KMS-11 (cell line): ENCODE measurements at regions not wholly inside any gene's neighbourhood (a gene's known extent, or its start where the extent isn't known, plus 50 kb on each side); places are given as distances from the start of the nearest gene placed in this dataset.

Experiments used
- H2AFZ ChIP-seq: fragments of 200-600 bp; sonication (generic); 2 replicates; pipeline ENCODE4 v1.6.1; 2016; ENCODE audit warnings: antibody characterized with exemption, mixed run types, low read depth
- H3K27ac ChIP-seq: fragments of 200-600 bp; sonication (generic); 2 replicates; pipeline ENCODE4 v1.6.1; 2016; ENCODE audit warnings: mild to moderate bottlenecking, mixed run types
- H3K27me3 ChIP-seq: fragments of 200-600 bp; sonication (generic); 2 replicates; pipeline ENCODE4 v1.6.1; 2017; ENCODE audit warnings: mild to moderate bottlenecking, low read depth, mixed run types, moderate library complexity; ENCODE audit not compliant: insufficient read depth
- H3K36me3 ChIP-seq: fragments of 200-600 bp; sonication (generic); 2 replicates; pipeline ENCODE4 v1.6.1; 2017; ENCODE audit warnings: mild to moderate bottlenecking, mixed run types; ENCODE audit not compliant: insufficient read depth
- H3K4me1 ChIP-seq: fragments of 200-600 bp; sonication (generic); 2 replicates; pipeline ENCODE4 v1.6.1; 2016; ENCODE audit warnings: mild to moderate bottlenecking, low read depth, mixed run types; ENCODE audit not compliant: poor library complexity, severe bottlenecking
- H3K4me2 ChIP-seq: fragments of 200-600 bp; sonication (generic); 2 replicates; pipeline ENCODE4 v1.7.0; 2016; ENCODE audit warnings: mild to moderate bottlenecking, mixed run types
- H3K4me3 ChIP-seq: fragments of 200-600 bp; sonication (generic); IDR thresholded peaks from 2 replicates; pipeline ENCODE4 v1.6.1; 2017; ENCODE audit warnings: low read depth, low read length, mixed read lengths; ENCODE audit not compliant: insufficient read depth
- H3K79me2 ChIP-seq: fragments of 200-600 bp; sonication (generic); 2 replicates; pipeline ENCODE4 v1.6.1; 2016; ENCODE audit warnings: low read depth, mixed run types; ENCODE audit not compliant: insufficient read depth
- H3K9ac ChIP-seq: fragments of 200-600 bp; sonication (generic); 2 replicates; pipeline ENCODE4 v1.6.1; 2016; ENCODE audit warnings: mild to moderate bottlenecking, mixed run types
- H4K20me1 ChIP-seq: fragments of 200-600 bp; sonication (generic); 2 replicates; pipeline ENCODE4 v1.6.1; 2016; ENCODE audit warnings: mild to moderate bottlenecking, mixed run types; ENCODE audit not compliant: insufficient read depth
- TF ChIP-seq, protein P1 (sequence below): fragments of 200-600 bp; sonication (generic); conservative IDR thresholded peaks from 2 replicates; pipeline ENCODE4 v1.6.1; 2017; ENCODE audit warnings: low read depth, mild to moderate bottlenecking, antibody characterized with exemption, low read length, moderate library complexity, mixed read lengths

DNA sequence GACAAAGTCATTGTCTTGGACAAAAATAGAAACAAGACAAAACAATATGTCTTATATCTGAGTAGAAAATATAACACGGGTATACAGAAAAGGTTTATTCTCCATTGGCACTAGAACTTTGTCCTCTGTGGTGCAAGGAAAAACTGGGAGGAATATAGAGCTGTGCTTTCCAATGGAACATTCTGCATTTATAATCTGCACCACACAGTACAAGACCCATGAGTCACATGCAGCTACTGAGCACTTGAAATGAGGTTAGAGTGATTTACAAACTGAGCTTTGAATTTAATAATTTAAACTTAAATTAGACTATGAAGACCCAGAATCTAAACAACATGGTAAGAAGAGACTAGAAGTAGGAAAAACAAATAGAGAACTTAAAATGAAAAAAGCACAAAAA is 86.1 kb downstream of the RAP2A start:
- no peaks in the 10 kb centered on the region for H3K4me1 ChIP-seq
- H3K4me2 ChIP-seq = no peak overlapping the region
- no peak overlapping the region for H2AFZ ChIP-seq
- H3K27ac ChIP-seq = no peak overlapping the region
- no peaks in the 10 kb centered on the region for H3K27me3 ChIP-seq
- no peak overlapping the region for H3K4me3 ChIP-seq
- H3K79me2 ChIP-seq = no peaks in the 10 kb centered on the region
- H3K36me3 ChIP-seq = no peaks in the 10 kb centered on the region
- TF ChIP-seq, protein P1, sequence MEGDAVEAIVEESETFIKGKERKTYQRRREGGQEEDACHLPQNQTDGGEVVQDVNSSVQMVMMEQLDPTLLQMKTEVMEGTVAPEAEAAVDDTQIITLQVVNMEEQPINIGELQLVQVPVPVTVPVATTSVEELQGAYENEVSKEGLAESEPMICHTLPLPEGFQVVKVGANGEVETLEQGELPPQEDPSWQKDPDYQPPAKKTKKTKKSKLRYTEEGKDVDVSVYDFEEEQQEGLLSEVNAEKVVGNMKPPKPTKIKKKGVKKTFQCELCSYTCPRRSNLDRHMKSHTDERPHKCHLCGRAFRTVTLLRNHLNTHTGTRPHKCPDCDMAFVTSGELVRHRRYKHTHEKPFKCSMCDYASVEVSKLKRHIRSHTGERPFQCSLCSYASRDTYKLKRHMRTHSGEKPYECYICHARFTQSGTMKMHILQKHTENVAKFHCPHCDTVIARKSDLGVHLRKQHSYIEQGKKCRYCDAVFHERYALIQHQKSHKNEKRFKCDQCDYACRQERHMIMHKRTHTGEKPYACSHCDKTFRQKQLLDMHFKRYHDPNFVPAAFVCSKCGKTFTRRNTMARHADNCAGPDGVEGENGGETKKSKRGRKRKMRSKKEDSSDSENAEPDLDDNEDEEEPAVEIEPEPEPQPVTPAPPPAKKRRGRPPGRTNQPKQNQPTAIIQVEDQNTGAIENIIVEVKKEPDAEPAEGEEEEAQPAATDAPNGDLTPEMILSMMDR = no peak
- H3K9ac ChIP-seq = no peak overlapping the region
- no peaks in the 10 kb centered on the region for H4K20me1 ChIP-seq

DNA sequence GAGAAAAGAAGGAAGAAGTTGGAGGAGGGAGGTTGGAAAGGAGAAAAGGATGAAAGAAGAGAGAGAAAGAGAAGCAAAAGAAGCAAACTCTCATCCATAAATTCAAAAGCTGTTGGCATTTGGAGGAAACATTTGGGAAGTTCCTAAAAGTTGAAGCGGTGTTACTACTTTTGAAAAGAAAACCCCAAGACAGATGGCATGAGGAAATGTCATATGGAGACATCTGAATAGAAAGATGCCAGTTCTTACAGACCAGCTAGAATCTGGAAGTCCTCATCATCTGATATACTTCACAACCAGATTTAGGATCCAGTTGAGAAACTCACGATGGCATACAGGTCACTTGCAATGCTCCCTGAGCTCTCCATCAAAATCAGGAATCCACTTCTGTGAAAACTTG is 86.9 kb downstream of the RAP2A start:
- TF ChIP-seq, protein P1 = no peak
- H3K27me3 ChIP-seq = no peaks in the 10 kb centered on the region
- H3K27ac ChIP-seq = no peak overlapping the region
- H3K79me2 ChIP-seq = no peaks in the 10 kb centered on the region
- H3K4me1 ChIP-seq = no peaks in the 10 kb centered on the region
- no peak overlapping the region for H2AFZ ChIP-seq
- H3K4me2 ChIP-seq = no peak overlapping the region
- H3K36me3 ChIP-seq = no peaks in the 10 kb centered on the region
- no peaks in the 10 kb centered on the region for H4K20me1 ChIP-seq
- H3K9ac ChIP-seq = no peak overlapping the region
- H3K4me3 ChIP-seq = no peak overlapping the region

DNA sequence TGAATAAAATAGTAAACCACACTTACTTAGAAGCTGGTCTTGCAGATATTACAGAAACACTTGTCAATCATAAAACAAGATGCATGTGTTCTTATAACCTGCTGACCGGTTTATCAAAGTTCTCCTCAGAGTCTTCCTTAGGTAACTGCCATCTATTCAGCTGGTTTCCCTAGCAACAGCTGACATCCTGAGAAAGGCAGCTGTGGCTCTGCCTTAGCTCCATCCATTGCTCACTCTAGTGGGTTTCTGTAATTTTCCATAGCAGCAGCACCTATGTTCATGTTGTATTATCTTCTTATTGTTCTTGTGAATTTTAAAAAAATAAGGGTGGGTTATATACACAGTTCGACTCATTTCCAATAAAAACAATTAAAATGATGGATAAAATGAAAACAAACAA is 87.8 kb downstream of the RAP2A start:
- H3K9ac ChIP-seq = no peak overlapping the region
- H3K27ac ChIP-seq = no peak overlapping the region
- H3K36me3 ChIP-seq = no peaks in the 10 kb centered on the region
- TF ChIP-seq, protein P1 = no peak
- H3K27me3 ChIP-seq = no peaks in the 10 kb centered on the region
- H3K4me2 ChIP-seq = no peak overlapping the region
- H2AFZ ChIP-seq = no peak overlapping the region
- no peaks in the 10 kb centered on the region for H3K79me2 ChIP-seq
- no peaks in the 10 kb centered on the region for H3K4me1 ChIP-seq
- no peak overlapping the region for H3K4me3 ChIP-seq
- H4K20me1 ChIP-seq = no peaks in the 10 kb centered on the region

DNA sequence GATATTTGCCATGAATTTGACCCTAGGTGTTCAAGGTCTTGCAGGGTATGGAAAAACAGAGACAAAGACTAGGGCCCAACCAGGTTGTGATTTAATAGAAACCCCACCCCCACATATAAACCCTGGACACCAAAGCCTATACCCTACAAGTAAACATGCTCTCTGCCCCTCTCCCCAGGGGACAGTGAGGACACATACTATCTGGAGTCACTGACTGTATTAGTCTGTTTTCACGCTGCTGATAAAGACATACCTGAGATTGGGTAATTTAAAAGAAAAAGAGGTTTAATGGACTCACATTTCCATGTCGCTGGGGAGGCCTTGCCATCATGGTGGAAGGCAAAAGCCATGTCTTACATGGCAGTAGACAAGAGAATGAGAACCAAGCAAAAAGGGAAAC is 88.3 kb downstream of the RAP2A start:
- Histone ChIP-seq H4K20me1 (no peaks in the 10 kb centered on the region), H3K4me3 (no peak overlapping the region), H3K9ac (no peak overlapping the region), H3K27me3 (no peaks in the 10 kb centered on the region), H3K4me1 (no peaks in the 10 kb centered on the region), H3K36me3 (no peaks in the 10 kb centered on the region), H3K4me2 (no peak overlapping the region), H2AFZ (no peak overlapping the region), H3K27ac (no peak overlapping the region), H3K79me2 (no peaks in the 10 kb centered on the region)
- TF ChIP-seq, protein P1 = no peak

DNA sequence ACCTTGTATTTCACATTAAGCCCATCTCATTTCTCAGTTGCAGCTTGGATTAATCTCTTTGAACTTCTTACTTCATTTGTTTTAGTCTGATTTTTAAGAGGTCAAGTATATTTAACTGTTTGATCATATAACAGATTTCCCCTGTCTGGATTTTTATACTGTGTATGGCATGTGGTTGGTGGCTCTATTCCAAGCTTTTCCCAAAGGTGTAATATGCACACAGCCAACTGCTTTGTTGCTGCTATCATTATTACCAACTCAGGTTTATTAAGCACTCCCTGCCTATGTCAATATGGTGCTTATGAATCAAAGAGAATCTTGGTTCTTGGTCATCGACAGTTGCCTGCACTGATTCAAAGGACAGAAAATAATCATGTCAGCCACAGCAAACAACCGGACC is 92.6 kb downstream of the RAP2A start:
- H3K4me2 ChIP-seq = no peak overlapping the region
- TF ChIP-seq, protein P1 = no peak

More for the DNA sequence above, 92.6 kb downstream of the RAP2A start:
- Histone ChIP-seq H4K20me1 (no peaks in the 10 kb centered on the region), H3K4me1 (no peaks in the 10 kb centered on the region), H3K27me3 (no peaks in the 10 kb centered on the region), H3K4me3 (no peak overlapping the region), H3K9ac (no peak overlapping the region), H2AFZ (no peak overlapping the region), H3K27ac (no peak overlapping the region), H3K79me2 (no peaks in the 10 kb centered on the region), H3K36me3 (no peaks in the 10 kb centered on the region)
